OCI-M2 (cell line): ENCODE measurements at regions not wholly inside any gene's neighbourhood (a gene's known extent, or its start where the extent isn't known, plus 50 kb on each side); places are given as distances from the start of the nearest gene placed in this dataset.

Experiments
- DNase-seq: peaks from one replicate; lab custom pipeline; 2025; ENCODE audit not compliant: unreplicated experiment; lab: John Stamatoyannopoulos, UW

GRCh38 chr4:180060159-180060889, 2182.9 kb upstream of the TENM3 start:
- no peak for DNase-seq

- DNase-seq: no peak
Measured at GRCh38 chr4:180081072-180081471, 2162.1 kb upstream of the TENM3 start.

- DNase-seq: no peak
Measured at GRCh38 chr4:180084561-180084960, 2158.6 kb upstream of the TENM3 start.

- DNase-seq: no peak
Measured at GRCh38 chr4:180086480-180087190, 2156.6 kb upstream of the TENM3 start.

GRCh38 chr4:180098586-180098985, 2144.6 kb upstream of the TENM3 start:
- no peak for DNase-seq

GRCh38 chr4:180099957-180100356, 2143.2 kb upstream of the TENM3 start:
- no peak for DNase-seq

- no peak for DNase-seq
Measured at GRCh38 chr4:180100433-180101344, 2142.5 kb upstream of the TENM3 start.

GRCh38 chr4:180101348-180102083, 2141.7 kb upstream of the TENM3 start:
- no peak for DNase-seq

GRCh38 chr4:180103794-180104193, 2139.4 kb upstream of the TENM3 start:
- no peak for DNase-seq

GRCh38 chr4:180105362-180105761, 2137.8 kb upstream of the TENM3 start:
- no peak for DNase-seq

GRCh38 chr4:180106122-180106521, 2137.1 kb upstream of the TENM3 start:
- DNase-seq: no peak

- DNase-seq: no peak
Measured at GRCh38 chr4:180106997-180107396, 2136.2 kb upstream of the TENM3 start.

- no peak for DNase-seq
Measured at GRCh38 chr4:180116840-180117239, 2126.4 kb upstream of the TENM3 start.

- no peak for DNase-seq
Measured at GRCh38 chr4:180120068-180120467, 2123.1 kb upstream of the TENM3 start.

GRCh38 chr4:180134091-180134866, 2108.9 kb upstream of the TENM3 start:
- DNase-seq: no peak

GRCh38 chr4:180141734-180142133, 2101.5 kb upstream of the TENM3 start:
- no peak for DNase-seq

- DNase-seq: no peak
Measured at GRCh38 chr4:180148737-180149136, 2094.5 kb upstream of the TENM3 start.

GRCh38 chr4:180150818-180151217, 2092.4 kb upstream of the TENM3 start:
- DNase-seq: no peak

GRCh38 chr4:180152831-180153230, 2090.4 kb upstream of the TENM3 start:
- no peak for DNase-seq

GRCh38 chr4:180153587-180153986, 2089.6 kb upstream of the TENM3 start:
- DNase-seq: no peak
